ENCODE measurements at regions not wholly inside any gene's neighbourhood (a gene's known extent, or its start where the extent isn't known, plus 50 kb on each side); places are given as distances from the start of the nearest gene placed in this dataset.

GRCh38 chr4:108384544-108384943, 215.8 kb upstream of the LEF1 start:
- Histone ChIP-seq H3K9me3 (ENCODE audit: control insufficient read depth, low read length) (no peaks in the 10 kb centered on the region), H3K4me1 (ENCODE audit: control insufficient read depth, insufficient read depth, low read depth, low read length) (peaks cover 4% of the 10 kb centered on the region), H3K4me3 (ENCODE audit: insufficient read depth in 1 of 2, low read depth in 1 of 2, low read length in 2 of 2) (no peak overlapping the region)

GRCh38 chr4:108383157-108383556, 214.4 kb upstream of the LEF1 start:
- WGBS: 96% methylated on average over 3 of the region's 4 CpGs
- no peak for DNase-seq
- Histone ChIP-seq H3K23ac (ENCODE audit: low read length in 2 of 2) (no peak overlapping the region), H3K36me3 (ENCODE audit: control insufficient read depth in 1 of 2, insufficient read depth in 2 of 2, low read depth in 1 of 2, low read length in 2 of 2) (no peaks in the 10 kb centered on the region), H3K27me3 (ENCODE audit: control insufficient read depth in 1 of 2, insufficient read depth in 1 of 2, low read length in 2 of 2) (peaks cover 0 to 23% of the 10 kb centered on the region in 2 experiments), H3K4me3 (ENCODE audit: insufficient read depth in 1 of 2, low read depth in 1 of 2, low read length in 2 of 2) (no peak overlapping the region), H3K18ac (ENCODE audit: low read depth in 1 of 2, low read length in 2 of 2) (no peak overlapping the region), H3K79me1 (replicated peaks; ENCODE audit: low read length, poor library complexity, severe bottlenecking) (no peaks in the 10 kb centered on the region), H3K27ac (ENCODE audit: low read length, poor library complexity, severe bottlenecking) (no peak overlapping the region), H3K4me2 (ENCODE audit: low read length, poor library complexity, severe bottlenecking) (no peak overlapping the region), H2AFZ (ENCODE audit: low read depth, low read length) (no peak overlapping the region), H3K4ac (ENCODE audit: low read depth in 1 of 2, low read length in 2 of 2) (no peak overlapping the region), H4K91ac (ENCODE audit: low read length) (no peak overlapping the region), H4K8ac (ENCODE audit: low read length) (peak overlapping the region; percentile 2), H2BK12ac (ENCODE audit: low read length in 2 of 2) (no peak overlapping the region), H2BK5ac (ENCODE audit: low read depth, low read length, poor library complexity, severe bottlenecking) (no peak overlapping the region), H3K4me1 (ENCODE audit: control insufficient read depth, insufficient read depth, low read depth, low read length) (peaks cover 4% of the 10 kb centered on the region), H3K9me3 (ENCODE audit: control insufficient read depth, low read length) (no peaks in the 10 kb centered on the region), H2AK5ac (ENCODE audit: low read length, severe bottlenecking) (no peak overlapping the region), H2BK15ac (ENCODE audit: low read depth, poor library complexity, severe bottlenecking) (no peak overlapping the region), H3K14ac (ENCODE audit: low read length in 2 of 2) (no peak overlapping the region), H2BK120ac (ENCODE audit: low read depth, low read length) (no peak overlapping the region), H3K9ac (ENCODE audit: low read length) (no peak overlapping the region)

More at GRCh38 chr4:108384544-108384943, 215.8 kb upstream of the LEF1 start:
- DNase-seq: no peak
- Histone ChIP-seq H2BK5ac (ENCODE audit: low read depth, low read length, poor library complexity, severe bottlenecking) (no peak overlapping the region), H3K18ac (ENCODE audit: low read depth in 1 of 2, low read length in 2 of 2) (no peak overlapping the region), H2BK15ac (ENCODE audit: low read depth, poor library complexity, severe bottlenecking) (no peak overlapping the region), H2AK5ac (ENCODE audit: low read length, severe bottlenecking) (no peak overlapping the region), H3K4me2 (ENCODE audit: low read length, poor library complexity, severe bottlenecking) (no peak overlapping the region), H4K91ac (ENCODE audit: low read length) (no peak overlapping the region), H3K23ac (ENCODE audit: low read length in 2 of 2) (no peak overlapping the region), H3K27me3 (ENCODE audit: control insufficient read depth in 1 of 2, insufficient read depth in 1 of 2, low read length in 2 of 2) (peaks cover 0 to 11% of the 10 kb centered on the region in 2 experiments), H4K8ac (ENCODE audit: low read length) (no peak overlapping the region), H3K14ac (ENCODE audit: low read length in 2 of 2) (no peak overlapping the region), H3K4ac (ENCODE audit: low read depth in 1 of 2, low read length in 2 of 2) (no peak overlapping the region), H2AFZ (ENCODE audit: low read depth, low read length) (no peak overlapping the region), H3K79me1 (replicated peaks; ENCODE audit: low read length, poor library complexity, severe bottlenecking) (no peaks in the 10 kb centered on the region), H3K36me3 (ENCODE audit: control insufficient read depth in 1 of 2, insufficient read depth in 2 of 2, low read depth in 1 of 2, low read length in 2 of 2) (no peaks in the 10 kb centered on the region), H3K27ac (ENCODE audit: low read length, poor library complexity, severe bottlenecking) (no peak overlapping the region), H3K9ac (ENCODE audit: low read length) (no peak overlapping the region), H2BK120ac (ENCODE audit: low read depth, low read length) (no peak overlapping the region), H2BK12ac (ENCODE audit: low read length in 2 of 2) (no peak overlapping the region)
- 86% methylated on average over 1 of the region's 1 CpG for WGBS

GRCh38 chr4:108382751-108383150, 214.0 kb upstream of the LEF1 start:
- no peak overlapping the region for H3K27ac ChIP-seq (ENCODE audit: low read length, poor library complexity, severe bottlenecking)
- H3K4me3 ChIP-seq (ENCODE audit: insufficient read depth in 1 of 2, low read depth in 1 of 2, low read length in 2 of 2): no peak overlapping the region
- peak overlapping the region; percentile 2 for H4K8ac ChIP-seq (ENCODE audit: low read length)
- no peaks in the 10 kb centered on the region for H3K79me1 ChIP-seq (replicated peaks; ENCODE audit: low read length, poor library complexity, severe bottlenecking)
- H3K23ac ChIP-seq (ENCODE audit: low read length in 2 of 2): no peak overlapping the region
- H4K91ac ChIP-seq (ENCODE audit: low read length): no peak overlapping the region
- H3K4ac ChIP-seq (ENCODE audit: low read depth in 1 of 2, low read length in 2 of 2): no peak overlapping the region
- no peaks in the 10 kb centered on the region for H3K9me3 ChIP-seq (ENCODE audit: control insufficient read depth, low read length)
- H2BK120ac ChIP-seq (ENCODE audit: low read depth, low read length): no peak overlapping the region
- H3K4me1 ChIP-seq (ENCODE audit: control insufficient read depth, insufficient read depth, low read depth, low read length): peaks cover 4% of the 10 kb centered on the region
- no peak overlapping the region for H2BK12ac ChIP-seq (ENCODE audit: low read length in 2 of 2)
- no peak overlapping the region for H2BK5ac ChIP-seq (ENCODE audit: low read depth, low read length, poor library complexity, severe bottlenecking)
- H3K36me3 ChIP-seq (ENCODE audit: control insufficient read depth in 1 of 2, insufficient read depth in 2 of 2, low read depth in 1 of 2, low read length in 2 of 2): no peaks in the 10 kb centered on the region
- DNase-seq: no peak
- no peak overlapping the region for H3K18ac ChIP-seq (ENCODE audit: low read depth in 1 of 2, low read length in 2 of 2)
- H3K14ac ChIP-seq (ENCODE audit: low read length in 2 of 2): no peak overlapping the region
- H2BK15ac ChIP-seq (ENCODE audit: low read depth, poor library complexity, severe bottlenecking): no peak overlapping the region
- H3K9ac ChIP-seq (ENCODE audit: low read length): no peak overlapping the region
- H3K27me3 ChIP-seq (ENCODE audit: control insufficient read depth in 1 of 2, insufficient read depth in 1 of 2, low read length in 2 of 2): peaks cover 0 to 27% of the 10 kb centered on the region in 2 experiments
- no peak overlapping the region for H2AK5ac ChIP-seq (ENCODE audit: low read length, severe bottlenecking)
- 89% methylated on average over 3 of the region's 3 CpGs for WGBS
- no peak overlapping the region for H2AFZ ChIP-seq (ENCODE audit: low read depth, low read length)
- H3K4me2 ChIP-seq (ENCODE audit: low read length, poor library complexity, severe bottlenecking): no peak overlapping the region

GRCh38 chr4:108378164-108378563, 209.4 kb upstream of the LEF1 start:
- no peak for DNase-seq
- Histone ChIP-seq H3K27ac (ENCODE audit: low read length, poor library complexity, severe bottlenecking) (no peak overlapping the region), H4K8ac (ENCODE audit: low read length) (no peak overlapping the region), H3K23ac (ENCODE audit: low read length in 2 of 2) (no peak overlapping the region), H2BK12ac (ENCODE audit: low read length in 2 of 2) (no peak overlapping the region), H3K9me3 (ENCODE audit: control insufficient read depth, low read length) (no peaks in the 10 kb centered on the region), H2AK5ac (ENCODE audit: low read length, severe bottlenecking) (no peak overlapping the region), H2BK120ac (ENCODE audit: low read depth, low read length) (no peak overlapping the region), H3K4ac (ENCODE audit: low read depth in 1 of 2, low read length in 2 of 2) (no peak overlapping the region), H3K18ac (ENCODE audit: low read depth in 1 of 2, low read length in 2 of 2) (no peak overlapping the region), H3K4me1 (ENCODE audit: control insufficient read depth, insufficient read depth, low read depth, low read length) (no peaks in the 10 kb centered on the region), H4K91ac (ENCODE audit: low read length) (no peak overlapping the region), H3K14ac (ENCODE audit: low read length in 2 of 2) (no peak overlapping the region), H3K27me3 (ENCODE audit: control insufficient read depth in 1 of 2, insufficient read depth in 1 of 2, low read length in 2 of 2) (peaks cover 0 to 45% of the 10 kb centered on the region in 2 experiments), H2BK5ac (ENCODE audit: low read depth, low read length, poor library complexity, severe bottlenecking) (no peak overlapping the region), H3K4me3 (ENCODE audit: insufficient read depth in 1 of 2, low read depth in 1 of 2, low read length in 2 of 2) (no peak overlapping the region), H3K36me3 (ENCODE audit: control insufficient read depth in 1 of 2, insufficient read depth in 2 of 2, low read depth in 1 of 2, low read length in 2 of 2) (no peaks in the 10 kb centered on the region), H3K79me1 (replicated peaks; ENCODE audit: low read length, poor library complexity, severe bottlenecking) (no peaks in the 10 kb centered on the region), H3K4me2 (ENCODE audit: low read length, poor library complexity, severe bottlenecking) (no peak overlapping the region), H2BK15ac (ENCODE audit: low read depth, poor library complexity, severe bottlenecking) (no peak overlapping the region), H3K9ac (ENCODE audit: low read length) (no peak overlapping the region), H2AFZ (ENCODE audit: low read depth, low read length) (no peak overlapping the region)
- WGBS: 80% methylated on average over 6 of the region's 6 CpGs
